HCT116 (cell line): ENCODE measurements at regions not wholly inside any gene's neighbourhood (a gene's known extent, or its start where the extent isn't known, plus 50 kb on each side); places are given as distances from the start of the nearest gene placed in this dataset.

Source experiments
- CBX3 ChIP-seq: IDR thresholded peaks from 2 replicates; pipeline ENCODE4 v1.6.1; 2012; ENCODE audit warnings: low read depth
- CEBPB ChIP-seq: IDR thresholded peaks from 2 replicates; pipeline ENCODE4 v1.6.1; 2012; ENCODE audit warnings: low read depth
- ELF1 ChIP-seq: IDR thresholded peaks from 2 replicates; pipeline ENCODE4 v1.6.1; 2012; ENCODE audit warnings: low read depth, borderline replicate concordance
- EZH2 ChIP-seq: fragments of 200-600 bp; sonication (generic); IDR thresholded peaks from 2 replicates; pipeline ENCODE4 v1.6.1; 2017; ENCODE audit warnings: antibody characterized with exemption, mixed run types
- JUND ChIP-seq: IDR thresholded peaks from 2 replicates; pipeline ENCODE4 v1.6.1; 2012
- TCF7L2 ChIP-seq: IDR thresholded peaks from 2 replicates; pipeline ENCODE4 v1.7.0; 2011; ENCODE audit warnings: borderline replicate concordance, inconsistent platforms; ENCODE audit not compliant: insufficient read depth, insufficient read length; ENCODE audit errors: extremely low read depth
- ZNF274 ChIP-seq: fragments of 200-500 bp; sonication (Bioruptor generic); IDR thresholded peaks from 2 replicates; pipeline ENCODE4 v1.6.1; 2014; ENCODE audit warnings: mild to moderate bottlenecking, low read depth, low read length, inconsistent platforms
- TF ChIP-seq, protein P1 (sequence below), 3 experiments: fragments of 200-600 bp in 1 of 3; sonication (generic) in 1 of 3; IDR thresholded peaks in 2 of 3; conservative IDR thresholded peaks in 1 of 3; 2 replicates each; pipeline ENCODE4 v1.5.1; 2012 to 2017; ENCODE audit warnings: low read depth in 2 of 3, low read length in 2 of 3, antibody characterized with exemption in 1 of 3, borderline replicate concordance in 1 of 3, control low read depth in 1 of 3, mild to moderate bottlenecking in 1 of 3, mixed read lengths in 1 of 3, mixed run types in 1 of 3, moderate library complexity in 1 of 3; ENCODE audit not compliant: insufficient read depth in 1 of 3
- TF ChIP-seq, protein P2 (sequence below): IDR thresholded peaks from 2 replicates; pipeline ENCODE4 v1.6.1; 2012
- TF ChIP-seq, protein P3 (sequence below): IDR thresholded peaks from 2 replicates; pipeline ENCODE4 v1.6.1; 2012; ENCODE audit warnings: low read depth

DNA sequence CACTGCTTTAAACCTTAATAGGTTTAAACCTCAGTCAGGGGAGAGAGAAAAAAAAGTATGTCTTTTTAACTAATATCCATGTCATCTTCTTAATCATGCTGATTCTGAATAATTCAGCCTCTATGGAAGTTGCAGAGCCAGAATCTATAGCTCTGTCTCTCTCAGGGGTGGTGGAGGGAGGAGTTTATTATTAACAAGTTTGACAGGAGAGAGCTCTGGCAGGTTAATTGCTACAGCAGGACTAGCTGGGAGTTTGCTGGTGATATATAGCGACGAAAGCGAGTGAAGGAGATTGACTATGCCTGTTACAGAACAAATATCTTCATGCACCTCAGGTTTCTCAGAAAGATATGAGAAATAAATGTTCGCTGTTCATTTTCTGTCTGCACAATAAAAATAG is 586.4 kb downstream of the TLE4 start:
- TF ChIP-seq EZH2 (no peak), CEBPB (no peak), ELF1 (no peak), ZNF274 (no peak), TCF7L2 (no peak), JUND (no peak), CBX3 (no peak)
- TF ChIP-seq, protein P1, sequence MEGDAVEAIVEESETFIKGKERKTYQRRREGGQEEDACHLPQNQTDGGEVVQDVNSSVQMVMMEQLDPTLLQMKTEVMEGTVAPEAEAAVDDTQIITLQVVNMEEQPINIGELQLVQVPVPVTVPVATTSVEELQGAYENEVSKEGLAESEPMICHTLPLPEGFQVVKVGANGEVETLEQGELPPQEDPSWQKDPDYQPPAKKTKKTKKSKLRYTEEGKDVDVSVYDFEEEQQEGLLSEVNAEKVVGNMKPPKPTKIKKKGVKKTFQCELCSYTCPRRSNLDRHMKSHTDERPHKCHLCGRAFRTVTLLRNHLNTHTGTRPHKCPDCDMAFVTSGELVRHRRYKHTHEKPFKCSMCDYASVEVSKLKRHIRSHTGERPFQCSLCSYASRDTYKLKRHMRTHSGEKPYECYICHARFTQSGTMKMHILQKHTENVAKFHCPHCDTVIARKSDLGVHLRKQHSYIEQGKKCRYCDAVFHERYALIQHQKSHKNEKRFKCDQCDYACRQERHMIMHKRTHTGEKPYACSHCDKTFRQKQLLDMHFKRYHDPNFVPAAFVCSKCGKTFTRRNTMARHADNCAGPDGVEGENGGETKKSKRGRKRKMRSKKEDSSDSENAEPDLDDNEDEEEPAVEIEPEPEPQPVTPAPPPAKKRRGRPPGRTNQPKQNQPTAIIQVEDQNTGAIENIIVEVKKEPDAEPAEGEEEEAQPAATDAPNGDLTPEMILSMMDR (IDR thresholded peaks at IDR 0.05 in 2 of 3, conservative IDR thresholded peaks at IDR 0.05 in 1 of 3; ENCODE audit: borderline replicate concordance in 1 of 3, insufficient read depth in 1 of 3, low read depth in 2 of 3, low read length in 2 of 3) = no peak
- TF ChIP-seq, protein P2, sequence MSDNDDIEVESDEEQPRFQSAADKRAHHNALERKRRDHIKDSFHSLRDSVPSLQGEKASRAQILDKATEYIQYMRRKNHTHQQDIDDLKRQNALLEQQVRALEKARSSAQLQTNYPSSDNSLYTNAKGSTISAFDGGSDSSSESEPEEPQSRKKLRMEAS = no peak
- TF ChIP-seq, protein P3, sequence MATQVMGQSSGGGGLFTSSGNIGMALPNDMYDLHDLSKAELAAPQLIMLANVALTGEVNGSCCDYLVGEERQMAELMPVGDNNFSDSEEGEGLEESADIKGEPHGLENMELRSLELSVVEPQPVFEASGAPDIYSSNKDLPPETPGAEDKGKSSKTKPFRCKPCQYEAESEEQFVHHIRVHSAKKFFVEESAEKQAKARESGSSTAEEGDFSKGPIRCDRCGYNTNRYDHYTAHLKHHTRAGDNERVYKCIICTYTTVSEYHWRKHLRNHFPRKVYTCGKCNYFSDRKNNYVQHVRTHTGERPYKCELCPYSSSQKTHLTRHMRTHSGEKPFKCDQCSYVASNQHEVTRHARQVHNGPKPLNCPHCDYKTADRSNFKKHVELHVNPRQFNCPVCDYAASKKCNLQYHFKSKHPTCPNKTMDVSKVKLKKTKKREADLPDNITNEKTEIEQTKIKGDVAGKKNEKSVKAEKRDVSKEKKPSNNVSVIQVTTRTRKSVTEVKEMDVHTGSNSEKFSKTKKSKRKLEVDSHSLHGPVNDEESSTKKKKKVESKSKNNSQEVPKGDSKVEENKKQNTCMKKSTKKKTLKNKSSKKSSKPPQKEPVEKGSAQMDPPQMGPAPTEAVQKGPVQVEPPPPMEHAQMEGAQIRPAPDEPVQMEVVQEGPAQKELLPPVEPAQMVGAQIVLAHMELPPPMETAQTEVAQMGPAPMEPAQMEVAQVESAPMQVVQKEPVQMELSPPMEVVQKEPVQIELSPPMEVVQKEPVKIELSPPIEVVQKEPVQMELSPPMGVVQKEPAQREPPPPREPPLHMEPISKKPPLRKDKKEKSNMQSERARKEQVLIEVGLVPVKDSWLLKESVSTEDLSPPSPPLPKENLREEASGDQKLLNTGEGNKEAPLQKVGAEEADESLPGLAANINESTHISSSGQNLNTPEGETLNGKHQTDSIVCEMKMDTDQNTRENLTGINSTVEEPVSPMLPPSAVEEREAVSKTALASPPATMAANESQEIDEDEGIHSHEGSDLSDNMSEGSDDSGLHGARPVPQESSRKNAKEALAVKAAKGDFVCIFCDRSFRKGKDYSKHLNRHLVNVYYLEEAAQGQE = no peak
